Fibroblast of skin of scalp (primary cell): ENCODE measurements at regions not wholly inside any gene's neighbourhood (a gene's known extent, or its start where the extent isn't known, plus 50 kb on each side); places are given as distances from the start of the nearest gene placed in this dataset.

ENCODE experiments used
- DNase-seq: peaks from one replicate; pipeline ENCODE4 v3.0.0-alpha.2; 2013

DNA sequence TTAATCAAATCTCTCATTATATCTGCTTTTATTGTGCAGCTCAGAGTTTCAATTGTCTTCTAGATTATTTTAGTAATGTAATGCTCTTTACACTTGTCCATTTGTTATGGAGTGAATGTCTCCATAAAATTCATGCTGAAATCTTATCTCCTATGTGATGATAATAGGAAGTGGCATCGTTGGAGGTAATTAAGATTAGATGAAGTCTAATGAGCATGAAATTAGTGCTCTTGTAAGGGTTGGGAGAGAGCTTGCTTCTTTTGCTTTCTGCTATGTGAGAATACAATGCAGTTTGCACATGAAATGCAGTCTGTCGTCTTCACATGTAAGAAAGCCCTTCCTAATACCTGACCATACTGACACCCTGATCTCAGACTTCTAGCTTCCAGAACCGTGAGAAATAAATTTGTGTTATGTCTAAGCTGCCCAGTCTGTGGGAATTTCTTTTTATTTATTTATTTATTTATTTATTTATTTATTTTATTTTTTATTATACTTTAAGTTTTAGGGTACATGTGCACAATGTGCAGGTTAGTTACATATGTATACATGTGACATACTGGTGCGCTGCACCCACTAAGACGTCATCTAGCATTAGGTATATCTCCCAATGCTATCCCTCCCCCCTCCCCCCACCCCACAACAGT lies 1399.2 kb upstream of the CDH6 start:
- DNase-seq = no peak

DNA sequence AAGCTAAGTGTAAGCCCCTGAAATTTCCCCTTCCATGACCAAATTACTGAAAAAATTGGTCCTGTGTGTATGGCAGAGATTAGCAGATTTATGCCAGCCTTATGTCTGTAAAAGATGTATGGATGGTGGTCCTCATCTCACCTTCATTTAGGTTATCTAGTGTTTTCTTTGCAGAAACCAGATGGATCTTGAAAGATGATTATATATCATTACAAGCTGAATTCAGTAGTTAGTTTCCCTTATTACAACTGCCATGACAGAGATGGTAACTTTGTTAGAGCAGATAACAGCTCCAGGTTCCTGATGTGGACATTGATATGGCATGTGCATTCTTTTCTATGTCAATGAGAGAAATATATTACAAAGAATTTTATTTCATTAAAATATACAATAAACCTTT lies 1403.2 kb upstream of the CDH6 start:
- no peak for DNase-seq

DNA sequence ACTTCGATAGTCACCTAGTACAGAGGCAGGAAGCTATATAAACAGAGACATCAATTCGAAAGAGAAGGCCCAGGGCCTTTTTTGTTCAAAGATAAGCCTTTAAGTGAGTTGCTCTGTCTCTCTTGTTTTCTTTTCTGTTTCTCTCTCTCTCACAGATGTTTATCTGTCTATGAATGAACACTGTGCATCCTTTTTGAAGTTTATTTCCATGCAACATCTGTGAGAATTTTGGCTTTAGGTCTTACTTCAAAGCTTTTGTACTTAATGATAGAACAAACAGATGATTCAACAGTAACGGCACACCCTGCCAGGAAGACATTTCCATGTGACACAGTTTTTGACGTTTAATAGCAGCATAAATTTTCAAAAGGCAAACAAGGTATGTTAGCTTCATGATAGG lies 1413.1 kb upstream of the CDH6 start:
- no peak for DNase-seq

DNA sequence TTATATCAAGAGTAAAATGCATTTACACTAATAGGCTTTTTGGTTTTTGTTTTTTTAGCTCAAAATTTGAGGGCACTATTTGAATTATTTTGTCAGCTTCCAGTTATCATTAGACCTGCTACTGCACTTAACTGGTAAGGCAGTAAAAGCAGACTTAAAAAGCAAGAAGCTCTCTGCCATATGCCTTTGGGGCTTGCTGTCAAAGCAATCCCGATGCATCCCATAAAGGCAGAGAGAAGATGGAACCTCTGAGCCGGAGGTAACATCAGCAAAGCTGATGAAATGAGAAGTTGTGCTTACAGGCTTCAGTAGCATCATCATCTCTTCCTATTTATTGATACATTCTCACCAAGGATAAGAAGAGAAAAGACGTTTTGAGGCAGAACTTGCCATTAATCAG lies 1414.3 kb upstream of the CDH6 start:
- DNase-seq = no peak

DNA sequence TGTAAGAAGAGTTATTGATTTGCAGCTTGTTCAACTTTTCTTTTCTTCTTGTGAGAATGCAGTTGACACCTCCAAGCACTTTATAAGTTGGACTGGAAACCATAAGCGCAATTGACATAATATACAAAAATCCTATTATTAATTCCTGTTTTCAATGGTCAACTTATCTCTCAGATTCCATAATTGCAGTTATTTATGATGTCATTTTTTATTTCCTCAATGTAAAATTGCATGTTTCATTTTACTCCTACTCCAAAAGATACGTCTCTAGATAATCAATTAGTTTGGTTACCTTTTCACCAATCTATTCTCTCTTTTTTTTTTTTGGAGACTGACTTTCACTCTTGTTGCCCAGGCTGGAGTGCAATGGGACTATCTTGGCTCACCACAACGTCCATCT lies 1416.1 kb upstream of the CDH6 start:
- DNase-seq = no peak

DNA sequence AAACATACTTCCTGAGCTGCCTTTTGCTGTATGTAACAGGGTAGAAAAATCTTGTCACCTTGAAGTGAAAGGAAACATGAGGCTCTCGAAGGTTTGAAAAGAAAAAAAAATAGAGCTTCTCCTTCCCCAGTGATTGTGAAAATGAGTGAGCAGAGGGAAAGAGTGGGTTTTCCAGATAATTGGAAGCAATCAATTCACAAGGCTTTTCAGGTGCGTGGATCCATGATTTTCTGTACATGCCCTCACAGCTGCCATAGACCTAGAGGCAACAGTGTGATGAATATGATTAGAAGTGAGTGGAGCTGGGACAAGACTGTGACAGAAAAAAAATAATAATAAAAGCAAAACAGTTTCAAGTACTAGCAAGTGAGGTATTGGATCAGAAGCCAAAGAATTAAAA lies 1422.5 kb upstream of the CDH6 start:
- no peak for DNase-seq

DNA sequence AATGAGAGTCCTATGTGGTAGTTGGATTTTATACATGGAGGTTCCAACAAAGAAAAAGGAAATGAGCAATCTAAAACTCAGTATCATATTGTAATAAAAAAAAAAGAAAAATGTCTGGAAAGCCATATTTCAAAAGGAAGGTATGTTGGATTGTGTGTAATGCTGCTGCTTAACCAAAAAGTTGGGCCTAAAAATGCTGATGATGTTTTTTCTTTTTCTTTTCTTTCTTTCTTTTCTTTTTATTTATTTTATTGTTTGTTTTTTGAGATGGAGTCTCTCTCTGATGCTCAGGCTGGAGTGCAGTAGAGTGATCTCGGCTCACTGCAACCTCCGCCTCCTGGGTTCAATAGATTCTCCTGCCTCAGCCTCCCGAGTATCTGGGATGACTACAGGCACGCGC lies 1424.0 kb upstream of the CDH6 start:
- no peak for DNase-seq

DNA sequence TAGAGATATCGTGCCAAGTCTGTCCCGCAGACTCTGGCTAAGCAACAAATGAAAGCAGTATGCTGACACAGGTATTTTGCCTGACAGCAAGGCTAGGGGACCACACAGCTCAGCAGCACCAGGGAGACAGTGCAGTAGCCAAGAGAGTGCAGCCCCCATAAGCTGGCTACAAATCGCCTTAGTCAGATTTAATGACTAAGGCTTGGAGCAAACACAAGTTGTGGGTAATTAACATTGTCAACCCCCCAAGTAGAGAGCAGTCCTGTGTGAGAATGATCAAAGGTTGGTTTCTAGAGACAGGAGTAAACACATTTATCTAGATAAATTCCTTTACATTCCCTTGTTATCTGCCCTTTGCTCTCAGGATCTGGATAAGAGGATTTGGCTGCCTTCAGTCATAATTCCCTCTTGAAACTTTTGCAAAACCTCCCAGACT lies 1434.5 kb upstream of the CDH6 start:
- no peak for DNase-seq

DNA sequence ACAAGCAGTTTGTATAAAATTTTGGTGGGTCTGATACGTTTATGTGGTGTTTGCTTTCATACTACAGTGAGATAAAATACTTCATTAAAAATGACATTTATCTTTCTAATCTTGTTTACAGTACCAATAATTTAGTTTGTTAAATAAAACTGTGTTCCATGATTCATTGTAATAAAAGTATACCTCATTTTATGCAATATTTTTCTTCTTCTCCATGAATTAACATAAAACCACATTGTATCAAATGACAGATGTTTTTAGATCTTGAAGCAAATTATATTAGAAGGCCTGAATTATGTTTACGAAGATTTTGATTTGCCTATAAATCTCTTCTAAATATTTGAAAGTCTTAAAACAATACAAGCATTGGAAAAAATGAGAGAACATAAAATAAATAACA lies 1443.0 kb upstream of the CDH6 start:
- no peak for DNase-seq

DNA sequence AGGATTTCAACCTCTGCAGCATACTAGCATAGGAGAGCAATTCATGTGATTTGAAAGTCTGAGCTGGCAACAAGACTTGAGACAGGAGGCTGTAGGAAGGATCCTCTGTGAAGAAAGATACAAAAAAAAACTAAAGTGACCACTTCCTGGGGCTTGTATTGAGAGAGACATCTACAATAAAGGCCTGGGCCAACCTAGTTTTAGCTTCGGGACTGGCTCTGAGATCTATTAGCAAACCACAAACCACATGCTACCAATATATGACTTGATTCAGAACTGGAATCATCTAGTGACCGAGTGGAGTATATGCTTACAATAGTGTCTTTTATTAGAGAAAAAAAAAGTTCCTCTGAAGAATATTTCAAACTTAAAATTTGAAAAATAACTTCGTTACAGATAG lies 1448.9 kb upstream of the CDH6 start:
- no peak for DNase-seq

DNA sequence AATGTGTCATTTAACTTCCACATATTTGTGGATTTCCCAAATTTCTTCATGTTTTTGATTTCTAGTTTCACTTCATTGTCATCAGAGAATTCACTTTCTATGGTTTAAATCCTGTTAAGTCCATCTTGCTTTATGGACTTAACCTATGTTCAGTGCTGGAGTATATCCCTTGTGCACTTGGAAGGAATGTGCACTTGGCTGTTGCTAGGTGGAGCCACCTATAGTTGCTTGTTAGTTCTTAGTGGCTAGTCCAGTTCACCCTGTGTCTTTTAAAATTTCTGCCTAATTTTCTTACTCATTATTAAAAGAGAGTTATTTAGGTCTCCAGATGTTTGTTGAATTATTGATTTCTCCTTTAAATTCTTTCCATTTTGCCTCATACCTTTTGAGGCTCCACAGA lies 1472.5 kb upstream of the CDH6 start:
- no peak for DNase-seq

DNA sequence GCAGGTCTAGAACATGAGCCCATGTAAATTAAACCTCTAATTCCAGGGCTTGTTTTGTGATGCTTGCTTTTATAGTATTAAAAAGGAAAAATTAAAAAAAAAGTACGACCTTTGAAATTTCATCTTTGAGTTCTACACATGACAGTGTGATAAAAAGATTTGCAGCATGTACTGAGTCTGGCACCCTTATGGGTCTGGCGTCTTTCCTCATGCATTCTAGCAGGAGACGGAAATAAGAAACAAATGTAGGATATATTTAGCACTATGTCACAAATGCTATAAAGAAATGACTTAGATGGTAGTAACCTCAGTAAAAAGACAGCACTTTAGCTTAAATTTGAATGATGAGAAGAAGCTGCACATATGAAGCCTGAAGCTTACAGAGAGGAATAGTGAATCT lies 1474.3 kb upstream of the CDH6 start:
- DNase-seq = no peak

DNA sequence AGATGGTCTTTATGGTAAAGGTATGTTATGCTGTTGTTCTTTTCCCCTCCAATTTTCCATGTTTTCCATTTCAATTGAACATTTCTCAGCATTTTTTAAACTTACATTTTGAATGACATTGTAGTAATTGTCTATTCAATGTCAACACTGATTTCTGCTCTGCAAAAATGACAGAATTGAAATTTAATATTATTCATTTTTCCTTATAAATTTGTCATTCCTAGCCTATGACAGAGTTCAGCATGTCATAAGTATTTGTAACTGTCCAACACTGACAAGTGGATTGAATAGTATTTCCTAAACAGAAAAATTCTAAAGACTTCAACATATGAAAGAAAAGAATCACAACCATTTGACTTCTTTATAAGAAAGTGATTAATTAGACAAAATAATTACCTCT lies 1478.3 kb upstream of the CDH6 start:
- DNase-seq = no peak

DNA sequence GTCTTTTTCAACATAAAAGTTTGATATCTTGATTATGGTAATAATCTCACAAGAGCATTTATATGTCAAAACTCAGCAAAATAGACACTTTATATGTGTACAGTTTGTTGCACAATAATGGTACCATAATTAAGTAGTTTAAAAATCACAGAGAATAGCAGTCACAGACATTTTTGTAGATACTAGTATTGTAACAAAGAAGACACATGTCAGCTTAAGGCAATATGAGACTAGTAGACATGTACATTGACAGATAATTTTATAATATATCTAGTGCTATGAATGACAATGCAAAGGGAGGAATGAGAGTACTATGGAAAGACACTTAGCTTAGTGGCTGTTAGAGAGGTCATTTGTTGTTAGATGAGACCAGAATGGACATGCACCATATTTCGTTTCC lies 1490.6 kb upstream of the CDH6 start:
- no peak for DNase-seq

DNA sequence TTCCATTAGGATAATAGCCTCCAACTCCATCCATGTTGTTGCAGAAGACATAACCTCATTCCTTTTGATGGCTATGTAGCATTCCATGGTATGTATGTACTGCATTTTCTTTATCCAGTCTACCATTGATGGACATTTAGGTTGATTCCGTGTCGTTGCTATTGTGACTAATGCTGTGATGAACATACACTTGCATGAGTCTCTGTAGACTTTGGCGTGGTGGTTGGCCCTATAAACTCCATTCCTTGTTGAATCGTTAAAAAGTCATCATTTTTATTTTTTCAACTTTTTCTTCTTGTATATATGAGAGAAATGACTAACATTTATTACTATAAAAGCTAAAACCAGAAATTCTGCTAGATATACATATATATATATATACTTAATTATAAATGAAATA lies 1491.9 kb upstream of the CDH6 start:
- DNase-seq = no peak

DNA sequence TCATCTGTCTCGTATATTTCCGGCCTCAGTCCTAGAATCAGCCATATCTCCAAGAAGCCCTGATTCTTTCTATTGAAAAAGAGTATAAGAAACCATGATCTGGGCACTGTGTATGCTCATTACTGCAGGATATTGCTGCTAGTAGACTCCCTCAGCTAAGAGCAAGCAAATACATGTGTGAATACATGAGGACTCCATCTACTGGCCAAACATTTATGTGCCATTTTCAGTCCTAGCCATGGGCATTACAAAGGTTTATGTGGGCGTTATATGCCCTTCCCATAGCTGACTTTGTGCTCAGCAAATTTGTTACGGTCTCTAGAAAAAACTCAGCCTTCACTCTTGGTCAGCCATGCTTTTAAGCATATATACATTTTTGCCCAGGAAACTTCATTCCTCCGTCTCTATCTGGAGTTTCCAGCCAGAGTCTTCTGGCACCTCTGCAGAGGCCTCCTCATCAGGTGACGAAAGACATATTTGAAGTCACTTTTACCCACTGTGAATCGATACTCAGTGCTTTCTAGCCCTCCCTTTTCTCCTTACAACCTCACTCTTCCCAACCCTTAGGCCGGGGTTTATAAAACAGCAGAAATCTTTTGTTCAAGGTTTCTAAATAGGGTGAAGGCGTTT lies 1495.6 kb upstream of the CDH6 start:
- no peak for DNase-seq

DNA sequence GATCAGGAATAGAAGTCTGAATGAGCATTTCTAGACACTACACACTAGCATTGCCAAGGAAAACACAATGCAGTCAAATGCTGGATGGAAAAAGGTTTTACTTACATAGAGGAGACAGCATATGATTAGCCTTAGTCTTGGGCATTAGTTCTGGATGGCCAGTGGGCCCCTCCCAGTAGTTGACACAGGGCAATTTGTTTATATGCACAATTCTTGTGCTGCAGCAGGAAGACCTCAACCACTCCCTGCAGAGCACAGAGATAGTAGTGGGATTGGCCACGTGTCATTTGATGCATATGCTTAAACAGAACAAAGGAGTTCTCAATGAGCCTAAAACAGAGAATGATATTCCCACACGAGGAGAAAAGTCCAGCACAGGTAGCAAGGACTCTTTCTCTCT lies 1496.2 kb upstream of the CDH6 start:
- no peak for DNase-seq

DNA sequence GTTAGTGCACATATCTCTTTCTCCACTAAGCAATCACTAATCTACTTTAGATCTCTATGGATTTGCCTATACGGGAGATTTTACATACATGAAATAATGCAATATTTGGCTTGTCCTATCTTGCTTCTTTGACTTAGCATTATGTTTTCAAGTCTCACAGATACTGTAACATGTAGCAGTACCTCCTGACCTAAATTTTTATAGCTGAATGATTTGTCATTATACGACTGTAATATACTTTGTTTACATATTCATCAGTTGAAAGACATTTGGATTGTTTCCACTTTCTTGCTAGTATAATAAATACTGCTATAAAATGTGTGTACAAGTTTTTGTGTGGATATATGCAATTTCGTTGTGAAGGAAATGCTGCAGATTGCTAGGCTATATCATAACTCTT lies 1520.8 kb upstream of the CDH6 start:
- no peak for DNase-seq

DNA sequence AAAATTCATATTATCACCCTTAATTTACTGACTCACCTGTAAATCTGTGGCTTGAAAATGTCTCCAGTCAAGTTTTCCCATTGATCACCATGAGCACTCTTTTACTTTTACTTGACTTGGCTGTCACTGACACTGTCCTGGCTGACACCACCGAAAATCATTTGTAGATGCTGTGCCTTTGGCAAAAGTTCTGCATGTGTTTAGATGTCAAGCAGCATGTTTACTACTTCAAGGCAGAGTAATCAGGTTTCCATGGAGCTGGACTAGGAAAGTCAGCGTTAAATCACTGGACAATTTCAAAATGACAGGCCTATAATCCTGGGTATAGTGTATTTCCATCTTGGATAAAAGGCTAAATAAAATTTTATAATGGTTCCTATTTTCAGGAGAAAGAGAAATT lies 1530.6 kb upstream of the CDH6 start:
- DNase-seq = no peak

DNA sequence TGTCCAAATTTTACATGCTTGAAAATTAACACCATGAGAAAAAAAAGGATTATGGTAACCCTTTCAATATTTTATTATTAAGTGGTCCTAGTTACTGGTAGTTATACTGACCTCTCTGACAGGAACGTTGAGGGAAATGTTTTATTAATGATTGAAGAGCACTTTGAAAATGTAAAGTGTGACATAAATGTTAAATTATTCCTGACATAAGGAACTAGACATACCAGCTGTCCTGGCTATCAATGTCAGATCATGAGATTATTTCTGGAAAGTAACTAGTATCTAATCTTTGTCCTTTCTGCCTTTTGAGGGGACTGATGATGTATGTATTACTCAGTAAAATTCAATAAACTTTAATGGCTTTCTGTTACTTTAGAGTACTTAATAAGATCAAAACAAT lies 1538.5 kb upstream of the CDH6 start:
- DNase-seq = no peak

DNA sequence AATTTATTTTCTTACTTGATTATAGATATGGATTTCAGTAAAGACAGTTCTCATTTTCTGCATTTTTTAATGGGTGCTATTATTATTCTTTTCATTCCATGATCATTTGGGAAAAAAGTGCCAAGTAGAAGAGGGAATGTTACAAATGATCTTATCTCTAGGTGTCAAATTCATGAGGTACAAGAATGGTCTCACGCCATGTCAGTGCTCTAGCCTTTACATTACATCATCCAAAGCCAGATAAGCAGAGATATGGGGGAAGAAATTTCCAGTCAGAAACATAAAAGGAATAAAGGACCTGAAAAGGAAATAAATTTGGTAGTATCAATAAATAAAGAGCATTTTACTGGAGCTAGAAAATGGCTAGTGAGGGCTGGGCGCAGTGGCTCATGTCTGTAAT lies 1544.2 kb upstream of the CDH6 start:
- DNase-seq = no peak

DNA sequence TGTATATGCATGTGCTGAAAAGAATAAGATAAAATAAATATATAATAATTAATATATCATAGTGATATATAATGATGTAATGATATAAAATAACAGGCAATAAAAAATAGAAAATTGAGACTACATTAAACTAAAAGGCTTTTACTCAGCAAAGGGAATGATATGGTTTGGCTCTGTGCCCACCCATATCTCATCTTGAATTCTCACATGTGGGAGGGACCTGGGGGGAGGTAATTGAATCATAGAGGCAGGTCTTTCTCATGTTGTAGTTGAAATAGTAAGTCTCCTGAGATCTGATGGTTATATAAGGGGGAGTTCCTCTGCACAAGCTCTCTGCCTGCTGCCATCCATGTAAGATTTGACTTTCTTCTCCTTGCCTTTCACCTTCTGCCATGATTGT lies 1550.9 kb upstream of the CDH6 start:
- no peak for DNase-seq

DNA sequence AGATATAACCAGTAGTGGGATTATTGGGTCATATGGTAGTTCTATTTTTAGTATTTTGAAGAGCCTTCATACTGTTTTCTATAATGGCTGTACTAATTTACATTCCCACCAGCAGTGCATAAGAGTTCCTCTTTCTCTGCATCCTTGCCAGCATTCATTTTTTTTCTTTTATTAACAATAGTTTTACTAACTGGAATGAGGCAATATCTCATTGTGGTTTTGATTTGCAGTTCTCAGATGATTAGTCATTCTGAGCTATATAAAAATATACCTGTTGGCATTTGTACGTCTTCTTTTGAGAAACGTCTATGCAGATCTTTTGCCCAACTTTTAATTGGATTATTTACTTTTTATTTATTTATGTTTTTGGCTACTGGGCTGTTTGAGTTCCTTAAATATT lies 1579.3 kb upstream of the CDH6 start:
- DNase-seq = no peak

DNA sequence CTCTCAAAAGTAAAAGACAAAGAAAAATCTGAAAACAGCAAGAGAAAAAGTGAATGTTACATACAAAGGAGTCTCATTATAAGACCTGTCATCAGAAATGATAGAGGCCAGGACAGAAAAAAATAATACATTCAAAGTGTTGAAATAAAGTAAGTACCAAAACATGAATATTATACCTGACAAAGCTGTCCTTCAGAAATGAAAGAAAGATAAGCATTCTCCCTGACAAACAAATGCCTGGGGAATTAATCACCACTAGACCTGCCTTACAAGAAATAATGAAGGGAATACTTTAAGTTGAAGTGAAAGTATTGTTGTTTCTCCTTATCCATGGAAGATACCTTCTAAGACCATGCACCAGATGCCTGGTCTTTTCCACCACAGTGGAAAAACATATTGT lies 1605.2 kb upstream of the CDH6 start:
- no peak for DNase-seq

DNA sequence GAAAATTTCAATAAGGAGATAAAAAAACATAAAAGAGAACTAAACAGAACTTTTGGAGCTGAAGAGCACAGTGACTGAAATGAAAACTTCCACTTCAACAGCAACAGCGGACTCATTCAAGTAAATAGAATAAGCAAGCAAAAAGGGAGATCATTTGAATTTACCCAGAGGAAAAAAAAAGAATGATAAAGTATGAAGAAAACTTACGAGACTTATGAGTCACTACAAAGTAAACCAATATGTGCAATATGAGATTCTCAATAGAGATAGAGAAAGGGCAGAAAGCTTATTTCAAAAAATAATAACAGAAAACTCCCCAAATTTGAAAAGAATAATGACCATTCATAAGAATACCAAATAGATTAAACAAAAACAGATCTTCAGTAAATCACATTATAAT lies 1605.7 kb upstream of the CDH6 start:
- no peak for DNase-seq
